ENCODE measurements at regions not wholly inside any gene's neighbourhood (a gene's known extent, or its start where the extent isn't known, plus 50 kb on each side); places are given as distances from the start of the nearest gene placed in this dataset.

- TF ChIP-seq CTCF (optimal IDR thresholded peaks at IDR 0.05 in 1 of 3, IDR thresholded peaks at IDR 0.05 in 1 of 3, conservative IDR thresholded peaks at IDR 0.05 in 1 of 3; ENCODE audit: extremely low read depth in 1 of 3, insufficient read depth in 2 of 3, low read length in 3 of 3) (no peak), EZH2 (IDR thresholded peaks at IDR 0.05; ENCODE audit: low read length) (no peak)
Observed at GRCh38 chr16:63876103-63876502, 1245.8 kb downstream of the CDH11 start.

All from keratinocyte (primary cell).